Mucosa of descending colon (tissue), 3 donors: ENCODE measurements at regions not wholly inside any gene's neighbourhood (a gene's known extent, or its start where the extent isn't known, plus 50 kb on each side); places are given as distances from the start of the nearest gene placed in this dataset.

Source experiments
- ATAC-seq: fragments of 200-7000 bp; cut with Tn5 transposase; one replicate; pipeline ENCODE4 v1.9.1; 2020; ENCODE audit warnings: mild to moderate bottlenecking, moderate library complexity
- DNase-seq, 3 donors: peaks; one replicate each; pipeline ENCODE4 v3.0.0-alpha.2; 2020
- H3K36me3 ChIP-seq: fragments of 200-600 bp; one replicate; pipeline ENCODE4 v1.8.0; 2021; ENCODE audit warnings: low read depth, mild to moderate bottlenecking
- H3K4me1 ChIP-seq: fragments of 200-600 bp; one replicate; pipeline ENCODE4 v1.8.0; 2021; ENCODE audit warnings: low read depth, mild to moderate bottlenecking
- H3K4me3 ChIP-seq: fragments of 200-600 bp; one replicate; pipeline ENCODE4 v1.8.0; 2021; ENCODE audit warnings: mild to moderate bottlenecking
- H3K9me3 ChIP-seq: fragments of 200-600 bp; one replicate; pipeline ENCODE4 v1.8.0; 2021; ENCODE audit warnings: mild to moderate bottlenecking
- CTCF ChIP-seq: fragments of 200-600 bp; IDR thresholded peaks from one replicate; pipeline ENCODE4 v1.8.0; 2022; ENCODE audit warnings: antibody characterized with exemption, mild to moderate bottlenecking
- intact Hi-C, 2 donors: fragments of 100-400 bp; cut with DNase I in 1 of 2; cut with micrococcal nuclease in 1 of 2; formaldehyde crosslinking; loops; one replicate each; pipeline versions ENCODE4 v1.11.0 to v1.11.1; 2022; cut with DNase I, micrococcal nuclease
- donor health status: DM: no; HTN: no; CAD: no; lungs with moderate emphysema.
- donor health status: DM: no; HTN: no; CAD: no.
- donor health status: DM: no; HTN: yes; CAD: no.

GRCh38 chr5:56345352-56345751, 112.2 kb upstream of the ANKRD55 start:
- no peak overlapping the region for H3K4me3 ChIP-seq
- DNase-seq (no peak), ATAC-seq (no peak)
- TF ChIP-seq CTCF: no peak
- intact Hi-C loops: no loop called here
- H3K36me3 ChIP-seq: no peaks in the 10 kb centered on the region
- no peaks in the 10 kb centered on the region for H3K4me1 ChIP-seq
- no peaks in the 10 kb centered on the region for H3K9me3 ChIP-seq

- DNase-seq (no peak), ATAC-seq (no peak)
- Histone ChIP-seq H3K4me3 (no peak overlapping the region), H3K9me3 (no peaks in the 10 kb centered on the region), H3K4me1 (no peaks in the 10 kb centered on the region), H3K36me3 (no peaks in the 10 kb centered on the region)
- no peak for TF ChIP-seq CTCF
- intact Hi-C loops: no loop called here
Observed at GRCh38 chr5:56344594-56344993, 111.5 kb upstream of the ANKRD55 start.

- no peak for TF ChIP-seq CTCF
- Histone ChIP-seq H3K4me1 (no peaks in the 10 kb centered on the region), H3K36me3 (no peaks in the 10 kb centered on the region), H3K9me3 (no peaks in the 10 kb centered on the region), H3K4me3 (no peak overlapping the region)
- intact Hi-C loops: no loop called here
- DNase-seq (no peak), ATAC-seq (no peak)
Observed at GRCh38 chr5:56343988-56344387, 110.9 kb upstream of the ANKRD55 start.

GRCh38 chr5:56342616-56343015, 109.5 kb upstream of the ANKRD55 start:
- TF ChIP-seq CTCF: no peak
- Histone ChIP-seq H3K4me1 (no peaks in the 10 kb centered on the region), H3K36me3 (no peaks in the 10 kb centered on the region), H3K4me3 (no peak overlapping the region), H3K9me3 (no peaks in the 10 kb centered on the region)
- DNase-seq (no peak), ATAC-seq (no peak)
- intact Hi-C loops: no loop called here

GRCh38 chr5:56340196-56340980, 107.3 kb upstream of the ANKRD55 start:
- DNase-seq (no peak), ATAC-seq (no peak)
- Histone ChIP-seq H3K9me3 (peaks cover 3% of the 10 kb centered on the region), H3K4me3 (no peak overlapping the region), H3K36me3 (no peaks in the 10 kb centered on the region), H3K4me1 (no peaks in the 10 kb centered on the region)
- intact Hi-C loops: no loop called here
- no peak for TF ChIP-seq CTCF

- no peak for ATAC-seq
- intact Hi-C loops: no loop called here
- no peak for DNase-seq
- Histone ChIP-seq H3K36me3 (no peaks in the 10 kb centered on the region), H3K4me1 (no peaks in the 10 kb centered on the region), H3K4me3 (no peak overlapping the region), H3K9me3 (peaks cover 7% of the 10 kb centered on the region)
- TF ChIP-seq CTCF: no peak
Observed at GRCh38 chr5:56339732-56340131, 106.6 kb upstream of the ANKRD55 start.
